Thymus (tissue), 11 donors: ENCODE measurements at regions not wholly inside any gene's neighbourhood (a gene's known extent, or its start where the extent isn't known, plus 50 kb on each side); places are given as distances from the start of the nearest gene placed in this dataset.
"Not testable (repeated sequence)": the region's sequence is repeated elsewhere in the genome, so short reads cannot be mapped to it uniquely, and the experiment has no call there.

Source experiments
- DNase-seq, 9 donors: peaks; one replicate each; pipeline ENCODE4 v3.0.0-alpha.2; 2013; ENCODE audit warnings: low spot score in 9 of 9, low read depth in 6 of 9, missing footprints in 1 of 9
- H3K27ac ChIP-seq, 2 donors: one replicate each; pipeline ENCODE4 v1.5.1; 2013; ENCODE audit warnings: control low read depth in 1 of 2, low read depth in 1 of 2, low read length in 1 of 2, mild to moderate bottlenecking in 1 of 2, moderate library complexity in 1 of 2
- H3K27me3 ChIP-seq, 2 donors: one replicate each; pipeline ENCODE4 v1.5.1; 2013; ENCODE audit warnings: low read length in 1 of 2; ENCODE audit not compliant: control insufficient read depth in 2 of 2, insufficient read depth in 1 of 2
- H3K36me3 ChIP-seq, 2 donors: one replicate each; pipeline ENCODE4 v1.5.1; 2013; ENCODE audit warnings: low read length in 1 of 2, mild to moderate bottlenecking in 1 of 2, moderate library complexity in 1 of 2; ENCODE audit not compliant: control insufficient read depth in 2 of 2, insufficient read depth in 2 of 2
- H3K4me1 ChIP-seq, 2 donors: one replicate each; pipeline ENCODE4 v1.5.1; 2013; ENCODE audit warnings: low read length in 2 of 2; ENCODE audit not compliant: control insufficient read depth in 2 of 2, insufficient read depth in 2 of 2
- H3K4me3 ChIP-seq, 2 donors: one replicate each; pipeline ENCODE4 v1.5.1; 2013; ENCODE audit warnings: low read length in 2 of 2, control low read depth in 1 of 2, mild to moderate bottlenecking in 1 of 2
- H3K9me3 ChIP-seq, 2 donors: one replicate each; pipeline ENCODE4 v1.5.1; 2013; ENCODE audit warnings: low read length in 1 of 2, mild to moderate bottlenecking in 1 of 2; ENCODE audit not compliant: control insufficient read depth in 2 of 2, insufficient read depth in 1 of 2
- WGBS: extraction: QIAGEN DNeasy Blood & Tissue Kit; methylation state at CpG from one replicate; pipeline ENCODE4 v1.1.7; 2013; 5-methylcytosine and 5-hydroxymethylcytosine counted together
- donor health status: healthy.

GRCh38 chr11:112673401-112673800, 287.8 kb upstream of the NCAM1 start:
- not testable (repeated sequence) for H3K27ac ChIP-seq, H3K4me3 ChIP-seq, H3K9me3 ChIP-seq, H3K4me1 ChIP-seq, DNase-seq, H3K36me3 ChIP-seq, H3K27me3 ChIP-seq
- WGBS = 33% methylated on average over 2 of the region's 2 CpGs

- Histone ChIP-seq H3K27me3 (no peaks in the 10 kb centered on the region), H3K4me1 (no peaks in the 10 kb centered on the region), H3K4me3 (no peak overlapping the region), H3K9me3 (no peaks in the 10 kb centered on the region), H3K27ac (no peak overlapping the region), H3K36me3 (no peaks in the 10 kb centered on the region)
- no peak for DNase-seq
- 79% methylated on average over 3 of the region's 3 CpGs for WGBS
These were observed 276.1 kb upstream of the NCAM1 start for GRCh38 chr11:112685111-112685510.

DNA sequence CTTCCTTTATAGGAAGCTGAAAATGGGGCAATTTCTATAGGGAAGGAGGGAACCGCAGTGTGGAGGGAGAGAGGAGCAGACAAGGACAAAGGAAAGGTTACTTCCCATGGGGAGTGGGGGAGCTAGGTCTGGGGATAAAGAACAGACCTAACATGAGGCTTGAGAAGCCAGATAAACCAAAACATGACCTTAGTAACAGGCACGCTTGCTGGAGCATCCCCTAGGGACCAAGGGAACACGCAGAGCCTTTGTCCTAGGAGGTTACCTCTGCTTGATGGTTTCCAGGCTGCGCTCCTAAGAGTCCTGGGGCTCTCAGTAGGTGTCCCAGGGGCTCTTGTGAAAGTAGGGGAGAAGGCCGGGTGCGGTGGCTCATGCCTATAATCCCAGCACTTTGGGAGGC, 271.4 kb upstream of the NCAM1 start:
- Histone ChIP-seq H3K4me3 (no peak overlapping the region), H3K4me1 (no peaks in the 10 kb centered on the region), H3K36me3 (no peaks in the 10 kb centered on the region), H3K9me3 (no peaks in the 10 kb centered on the region), H3K27ac (no peak overlapping the region), H3K27me3 (no peaks in the 10 kb centered on the region)
- WGBS = 91% methylated on average over 6 of the region's 6 CpGs
- DNase-seq = no peak

DNA sequence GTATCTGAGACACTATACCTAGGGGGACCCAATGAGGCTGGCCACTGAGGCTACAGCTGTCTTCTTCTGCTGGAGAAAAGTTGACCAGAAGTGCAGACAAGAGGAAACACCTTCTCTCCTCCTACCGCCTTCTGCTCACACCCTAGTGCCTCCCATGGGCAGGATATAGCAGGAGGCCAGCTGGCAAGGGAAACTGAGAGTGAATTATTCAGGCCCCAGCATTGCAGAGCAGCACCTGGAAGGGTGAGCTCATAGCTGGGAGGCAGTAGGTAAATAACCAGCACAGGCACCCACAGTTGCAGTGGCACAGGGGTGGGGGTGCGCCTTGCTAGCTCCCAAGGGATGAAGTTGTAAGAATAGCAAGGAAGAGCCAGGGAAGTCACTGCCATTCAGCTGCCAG, 267.4 kb upstream of the NCAM1 start:
- no peak for DNase-seq
- Histone ChIP-seq H3K27ac (no peak overlapping the region), H3K4me1 (no peaks in the 10 kb centered on the region), H3K36me3 (no peaks in the 10 kb centered on the region), H3K9me3 (no peaks in the 10 kb centered on the region), H3K4me3 (no peak overlapping the region), H3K27me3 (no peaks in the 10 kb centered on the region)
- WGBS = 97% methylated on average over 2 of the region's 2 CpGs

DNA sequence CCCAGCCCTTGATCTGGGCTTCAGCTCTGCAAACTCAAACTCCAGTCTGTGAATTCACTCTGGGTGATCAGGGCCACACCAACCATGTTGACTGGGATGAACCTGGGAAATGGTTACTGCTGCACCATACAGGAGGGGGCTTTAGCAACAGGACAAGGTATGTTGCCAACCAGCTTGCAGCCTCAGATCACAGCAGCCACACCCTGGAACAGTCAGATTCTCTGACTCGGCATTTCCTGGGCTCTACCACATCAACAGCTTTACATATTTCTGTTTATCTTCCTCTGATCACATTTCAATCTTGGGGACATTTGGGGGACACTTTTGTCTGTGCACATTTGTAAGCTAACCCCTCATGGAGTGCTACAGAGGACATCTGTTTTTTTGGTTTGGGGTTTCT, 267.0 kb upstream of the NCAM1 start:
- Histone ChIP-seq H3K4me1 (no peaks in the 10 kb centered on the region), H3K4me3 (no peak overlapping the region), H3K36me3 (no peaks in the 10 kb centered on the region), H3K27ac (no peak overlapping the region), H3K27me3 (no peaks in the 10 kb centered on the region), H3K9me3 (no peaks in the 10 kb centered on the region)
- DNase-seq = no peak
- 89% methylated on average over 1 of the region's 1 CpG for WGBS

- no peaks in the 10 kb centered on the region for H3K4me1 ChIP-seq
- no peaks in the 10 kb centered on the region for H3K36me3 ChIP-seq
- no peak overlapping the region for H3K4me3 ChIP-seq
- no peaks in the 10 kb centered on the region for H3K27me3 ChIP-seq
- H3K9me3 ChIP-seq = no peaks in the 10 kb centered on the region
- 76% methylated on average over 3 of the region's 3 CpGs for WGBS
- no peak for DNase-seq
- no peak overlapping the region for H3K27ac ChIP-seq
These were observed 266.4 kb upstream of the NCAM1 start for GRCh38 chr11:112694813-112695212.

- WGBS = 56% methylated on average over 10 of the region's 10 CpGs
- Histone ChIP-seq H3K4me1 (no peaks in the 10 kb centered on the region), H3K4me3 (no peak overlapping the region), H3K27ac (no peak overlapping the region), H3K36me3 (no peaks in the 10 kb centered on the region), H3K9me3 (no peaks in the 10 kb centered on the region), H3K27me3 (no peaks in the 10 kb centered on the region)
- DNase-seq = no peak
These were observed 263.6 kb upstream of the NCAM1 start for GRCh38 chr11:112697391-112698178.

DNA sequence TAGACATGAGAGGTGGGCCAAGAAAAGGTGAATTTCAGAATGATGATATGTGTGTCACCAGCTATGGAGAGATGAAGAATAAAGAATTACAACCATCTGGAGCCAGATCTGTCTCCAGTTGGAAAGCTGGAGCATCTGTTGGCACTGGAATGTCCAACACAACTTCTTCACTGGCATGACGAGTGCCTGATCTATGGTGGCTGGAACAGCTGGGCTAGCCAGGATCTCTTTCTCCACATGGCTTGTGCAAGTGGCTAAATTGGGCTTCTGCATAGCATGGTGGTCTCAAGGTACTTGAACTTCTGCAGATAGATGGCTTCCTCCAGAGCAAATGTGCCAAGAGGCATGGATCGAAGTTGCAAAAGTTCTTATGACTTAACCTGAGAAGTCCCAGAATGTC, 256.1 kb upstream of the NCAM1 start:
- H3K9me3 ChIP-seq = no peaks in the 10 kb centered on the region
- 96% methylated on average over 2 of the region's 2 CpGs for WGBS
- H3K4me1 ChIP-seq = no peaks in the 10 kb centered on the region
- no peaks in the 10 kb centered on the region for H3K36me3 ChIP-seq
- DNase-seq = no peak
- H3K27me3 ChIP-seq = no peaks in the 10 kb centered on the region
- no peak overlapping the region for H3K4me3 ChIP-seq
- H3K27ac ChIP-seq = no peak overlapping the region

GRCh38 chr11:112706863-112707262, 254.4 kb upstream of the NCAM1 start:
- no peak for DNase-seq
- Histone ChIP-seq H3K27ac (no peak overlapping the region), H3K36me3 (no peaks in the 10 kb centered on the region), H3K9me3 (no peaks in the 10 kb centered on the region), H3K4me3 (no peak overlapping the region), H3K27me3 (no peaks in the 10 kb centered on the region), H3K4me1 (no peaks in the 10 kb centered on the region)
- WGBS = 95% methylated on average over 1 of the region's 1 CpG
